ENCODE measurements at regions not wholly inside any gene's neighbourhood (a gene's known extent, or its start where the extent isn't known, plus 50 kb on each side); places are given as distances from the start of the nearest gene placed in this dataset.

DNA sequence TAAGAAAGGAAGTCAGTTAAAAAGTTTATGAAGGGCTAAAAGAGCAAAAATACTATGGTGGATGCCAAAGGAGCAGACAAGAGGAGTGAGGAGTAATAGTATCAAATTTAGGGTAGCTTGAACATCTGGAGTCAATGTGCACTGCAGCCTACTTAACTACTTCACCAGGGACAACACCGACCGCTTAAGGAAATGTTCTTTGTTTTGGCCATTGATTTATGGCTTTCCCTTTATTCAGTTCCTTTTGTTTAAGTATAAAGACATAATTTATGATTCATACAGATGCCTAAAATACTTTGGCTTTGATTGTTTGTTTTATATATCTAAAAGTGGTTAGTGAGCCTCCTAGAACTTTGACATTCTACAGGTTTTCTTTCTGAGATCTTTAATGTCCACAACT, 276.3 kb upstream of the PRR20A start:
- no TSS peak for BruUV-seq (replicated peaks)
- ChIA-PET CTCF (no interaction called here), POLR2A (no interaction called here)
- no peaks in the 10 kb centered on the region for H3K36me3 ChIP-seq (ENCODE audit: control insufficient read depth in 2 of 2, extremely low read depth in 1 of 2, insufficient read depth in 2 of 2, low read length in 2 of 2)
- DNase-seq (ENCODE audit: low read depth, low spot score): peak; percentile 91
- peak overlapping the region; percentile 2 for H2AFZ ChIP-seq (ENCODE audit: low read depth, low read length)
- H3K9me3 ChIP-seq (replicated peaks; ENCODE audit: control insufficient read depth, insufficient read depth, low read length): no peaks in the 10 kb centered on the region
- TF ChIP-seq EZH2 (IDR thresholded peaks at IDR 0.05; ENCODE audit: borderline replicate concordance, low read depth, low read length, severe bottlenecking) (no peak), MYC (IDR thresholded peaks at IDR 0.05; ENCODE audit: low read depth, low read length) (no peak), FOS (IDR thresholded peaks at IDR 0.05; ENCODE audit: borderline replicate concordance, insufficient read depth, low read length) (peak; percentile 52), JUN (IDR thresholded peaks at IDR 0.05; ENCODE audit: borderline replicate concordance, insufficient read depth, insufficient read length, low read depth) (peak; percentile 59), POLR2AphosphoS5 (IDR thresholded peaks at IDR 0.05; ENCODE audit: insufficient read depth, low read depth, low read length) (peak; percentile 18), POLR2A (IDR thresholded peaks at IDR 0.05; ENCODE audit: low read depth, low read length) (peak; percentile 45), GATA2 (IDR thresholded peaks at IDR 0.05; ENCODE audit: insufficient read depth, insufficient read length, low read depth, low read length) (peak; percentile 21)
- TF ChIP-seq, protein P1, sequence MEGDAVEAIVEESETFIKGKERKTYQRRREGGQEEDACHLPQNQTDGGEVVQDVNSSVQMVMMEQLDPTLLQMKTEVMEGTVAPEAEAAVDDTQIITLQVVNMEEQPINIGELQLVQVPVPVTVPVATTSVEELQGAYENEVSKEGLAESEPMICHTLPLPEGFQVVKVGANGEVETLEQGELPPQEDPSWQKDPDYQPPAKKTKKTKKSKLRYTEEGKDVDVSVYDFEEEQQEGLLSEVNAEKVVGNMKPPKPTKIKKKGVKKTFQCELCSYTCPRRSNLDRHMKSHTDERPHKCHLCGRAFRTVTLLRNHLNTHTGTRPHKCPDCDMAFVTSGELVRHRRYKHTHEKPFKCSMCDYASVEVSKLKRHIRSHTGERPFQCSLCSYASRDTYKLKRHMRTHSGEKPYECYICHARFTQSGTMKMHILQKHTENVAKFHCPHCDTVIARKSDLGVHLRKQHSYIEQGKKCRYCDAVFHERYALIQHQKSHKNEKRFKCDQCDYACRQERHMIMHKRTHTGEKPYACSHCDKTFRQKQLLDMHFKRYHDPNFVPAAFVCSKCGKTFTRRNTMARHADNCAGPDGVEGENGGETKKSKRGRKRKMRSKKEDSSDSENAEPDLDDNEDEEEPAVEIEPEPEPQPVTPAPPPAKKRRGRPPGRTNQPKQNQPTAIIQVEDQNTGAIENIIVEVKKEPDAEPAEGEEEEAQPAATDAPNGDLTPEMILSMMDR (IDR thresholded peaks at IDR 0.05; ENCODE audit: extremely low read depth in 1 of 2, insufficient read depth in 1 of 2, low read depth in 1 of 2, low read length in 2 of 2): no peak
- TF ChIP-seq, protein P2, sequence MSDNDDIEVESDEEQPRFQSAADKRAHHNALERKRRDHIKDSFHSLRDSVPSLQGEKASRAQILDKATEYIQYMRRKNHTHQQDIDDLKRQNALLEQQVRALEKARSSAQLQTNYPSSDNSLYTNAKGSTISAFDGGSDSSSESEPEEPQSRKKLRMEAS (IDR thresholded peaks at IDR 0.05; ENCODE audit: insufficient read depth, insufficient read length): no peak
- dilution Hi-C loops (cut with MboI; ENCODE audit: extremely low pct_ligation_motif_present, low sequenced_read_pairs): no loop called here
- no peaks in the 10 kb centered on the region for H3K79me2 ChIP-seq (ENCODE audit: control insufficient read depth, insufficient read depth, low read length)
- no peaks in the 10 kb centered on the region for H3K9me1 ChIP-seq (replicated peaks; ENCODE audit: control insufficient read depth, extremely low read depth, insufficient read depth, low read length)
- H3K4me3 ChIP-seq (replicated peaks in 1 of 3; ENCODE audit: insufficient read depth in 1 of 3, low read depth in 1 of 3, low read length in 3 of 3): no peak overlapping the region
- peak overlapping the region; percentile 55 for H3K27ac ChIP-seq (ENCODE audit: insufficient read depth, low read depth, low read length)
- no peak overlapping the region for H3K9ac ChIP-seq (replicated peaks; ENCODE audit: extremely low read depth, insufficient read depth, low read length)
- H3K4me2 ChIP-seq (ENCODE audit: insufficient read depth, low read length): peak overlapping the region; percentile 9
- FAIRE-seq: peak; percentile 81
- H4K20me1 ChIP-seq (replicated peaks; ENCODE audit: control insufficient read depth, extremely low read depth, insufficient read depth, low read length): no peaks in the 10 kb centered on the region
- peaks cover 48% of the 10 kb centered on the region for H3K4me1 ChIP-seq (ENCODE audit: control insufficient read depth, extremely low read depth, insufficient read depth, low read length)
- intact Hi-C loops (cut with micrococcal nuclease): loop anchor here (1.0 to 10.0 kb wide), 3 partner anchors 107 to 290 kb away; no protein-coding TSS in a partner anchor
- no peaks in the 10 kb centered on the region for H3K27me3 ChIP-seq (ENCODE audit: control insufficient read depth in 2 of 2, insufficient read depth in 2 of 2, low read length in 2 of 2)
